Right forelimb (tissue), 1 donor: ENCODE measurements at regions not wholly inside any gene's neighbourhood (a gene's known extent, or its start where the extent isn't known, plus 50 kb on each side); places are given as distances from the start of the nearest gene placed in this dataset.

Experiments
- DNase-seq: peaks from one replicate; pipeline ENCODE4 v3.0.0-alpha.2; 2018

GRCh38 chr3:14590569-14590968, 50.4 kb upstream of the GRIP2 start:
- DNase-seq, result no peak

GRCh38 chr3:14592390-14592789, 52.2 kb upstream of the GRIP2 start:
- no peak for DNase-seq

GRCh38 chr3:14592836-14593235, 52.7 kb upstream of the GRIP2 start:
- no peak for DNase-seq

GRCh38 chr3:14594234-14594633, 54.1 kb upstream of the GRIP2 start:
- no peak for DNase-seq

GRCh38 chr3:14595561-14595960, 55.4 kb upstream of the GRIP2 start:
- DNase-seq, result no peak

- DNase-seq, result no peak
Observed at GRCh38 chr3:14597266-14597665, 54.3 kb upstream of the CCDC174 start.

GRCh38 chr3:14598143-14598569, 53.4 kb upstream of the CCDC174 start:
- peak; percentile 70 for DNase-seq

- no peak for DNase-seq
Observed at GRCh38 chr3:14599488-14599887, 52.1 kb upstream of the CCDC174 start.

- DNase-seq, result no peak
Observed at GRCh38 chr3:14600075-14600474, 51.5 kb upstream of the CCDC174 start.

- no peak for DNase-seq
Observed at GRCh38 chr3:14600856-14601610, 50.5 kb upstream of the CCDC174 start.

GRCh38 chr3:14601692-14602005, 49.9 kb upstream of the CCDC174 start:
- no peak for DNase-seq
